ENCODE measurements at regions not wholly inside any gene's neighbourhood (a gene's known extent, or its start where the extent isn't known, plus 50 kb on each side); places are given as distances from the start of the nearest gene placed in this dataset.

DNA sequence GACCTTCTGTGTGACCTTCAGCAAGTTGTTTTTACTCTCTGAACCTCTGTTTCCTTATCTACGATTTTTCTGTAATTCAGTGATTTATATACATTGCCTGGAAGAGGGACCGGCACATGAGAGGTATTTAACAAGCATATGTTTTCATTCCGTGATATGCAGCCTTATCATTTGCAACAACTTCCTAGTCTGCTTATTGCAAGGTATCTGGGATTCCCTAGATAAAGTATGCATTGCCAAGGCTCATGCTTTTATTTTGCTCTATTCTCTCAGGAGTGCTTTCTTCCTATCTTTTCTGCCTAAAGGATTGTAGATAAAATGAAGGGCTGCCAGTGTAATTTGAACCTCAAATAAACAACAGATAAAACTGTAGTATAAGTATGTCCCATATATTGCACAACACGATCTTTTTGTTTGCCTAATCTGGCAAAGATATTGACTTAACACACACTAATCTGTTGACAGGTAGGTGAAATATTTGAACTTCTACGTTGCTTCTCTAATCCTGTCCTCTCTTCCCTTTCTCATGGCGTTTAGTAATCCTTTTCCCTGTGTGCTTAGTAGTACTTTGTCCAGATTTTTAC lies 377.2 kb upstream of the TNC start:
- TF ChIP-seq, protein P1, sequence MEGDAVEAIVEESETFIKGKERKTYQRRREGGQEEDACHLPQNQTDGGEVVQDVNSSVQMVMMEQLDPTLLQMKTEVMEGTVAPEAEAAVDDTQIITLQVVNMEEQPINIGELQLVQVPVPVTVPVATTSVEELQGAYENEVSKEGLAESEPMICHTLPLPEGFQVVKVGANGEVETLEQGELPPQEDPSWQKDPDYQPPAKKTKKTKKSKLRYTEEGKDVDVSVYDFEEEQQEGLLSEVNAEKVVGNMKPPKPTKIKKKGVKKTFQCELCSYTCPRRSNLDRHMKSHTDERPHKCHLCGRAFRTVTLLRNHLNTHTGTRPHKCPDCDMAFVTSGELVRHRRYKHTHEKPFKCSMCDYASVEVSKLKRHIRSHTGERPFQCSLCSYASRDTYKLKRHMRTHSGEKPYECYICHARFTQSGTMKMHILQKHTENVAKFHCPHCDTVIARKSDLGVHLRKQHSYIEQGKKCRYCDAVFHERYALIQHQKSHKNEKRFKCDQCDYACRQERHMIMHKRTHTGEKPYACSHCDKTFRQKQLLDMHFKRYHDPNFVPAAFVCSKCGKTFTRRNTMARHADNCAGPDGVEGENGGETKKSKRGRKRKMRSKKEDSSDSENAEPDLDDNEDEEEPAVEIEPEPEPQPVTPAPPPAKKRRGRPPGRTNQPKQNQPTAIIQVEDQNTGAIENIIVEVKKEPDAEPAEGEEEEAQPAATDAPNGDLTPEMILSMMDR (IDR thresholded peaks at IDR 0.05; ENCODE audit: low read depth, low read length), result no peak
- CTCF ChIA-PET, result no interaction called here
- DNase-seq (ENCODE audit: low read depth, low spot score), result no peak
- Histone ChIP-seq H3K4me3 (ENCODE audit: low read depth, low read length) (no peak overlapping the region), H3K27ac (ENCODE audit: low read depth, low read length) (no peak overlapping the region), H3K27me3 (ENCODE audit: control insufficient read depth, insufficient read depth, low read length) (no peaks in the 10 kb centered on the region), H3K9me3 (ENCODE audit: control insufficient read depth, insufficient read depth, low read length) (no peaks in the 10 kb centered on the region)
- POLR2A ChIA-PET, result no interaction called here

DNA sequence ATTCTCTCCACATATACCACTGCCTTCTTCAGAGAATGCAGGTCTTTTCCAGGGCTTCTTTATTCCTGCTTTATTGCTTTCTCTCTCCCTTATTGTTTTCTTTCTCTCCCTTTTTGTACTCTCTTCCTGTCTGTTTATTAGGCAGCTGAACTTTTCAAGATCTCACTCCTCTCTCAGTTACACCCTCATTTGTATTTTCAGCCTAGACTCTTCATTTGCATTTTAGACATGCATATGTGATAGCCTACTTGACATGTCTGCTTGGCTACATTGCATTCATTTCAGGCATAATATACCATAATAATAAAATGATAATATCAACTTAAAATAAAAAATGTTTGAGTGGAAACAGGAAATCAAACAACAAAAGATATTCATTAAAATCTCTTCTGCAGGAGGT lies 377.9 kb upstream of the TNC start:
- CTCF ChIA-PET, result interaction anchor here (0.5 kb wide), 1 partner anchor 481 kb away, joined by 4 read pairs; no protein-coding TSS in a partner anchor
- Histone ChIP-seq H3K27me3 (ENCODE audit: control insufficient read depth, insufficient read depth, low read length) (no peaks in the 10 kb centered on the region), H3K9me3 (ENCODE audit: control insufficient read depth, insufficient read depth, low read length) (no peaks in the 10 kb centered on the region), H3K4me3 (ENCODE audit: low read depth, low read length) (no peak overlapping the region), H3K27ac (ENCODE audit: low read depth, low read length) (no peak overlapping the region)
- TF ChIP-seq, protein P1 (IDR thresholded peaks at IDR 0.05; ENCODE audit: low read depth, low read length), result no peak
- POLR2A ChIA-PET, result no interaction called here
- no peak for DNase-seq (ENCODE audit: low read depth, low spot score)

DNA sequence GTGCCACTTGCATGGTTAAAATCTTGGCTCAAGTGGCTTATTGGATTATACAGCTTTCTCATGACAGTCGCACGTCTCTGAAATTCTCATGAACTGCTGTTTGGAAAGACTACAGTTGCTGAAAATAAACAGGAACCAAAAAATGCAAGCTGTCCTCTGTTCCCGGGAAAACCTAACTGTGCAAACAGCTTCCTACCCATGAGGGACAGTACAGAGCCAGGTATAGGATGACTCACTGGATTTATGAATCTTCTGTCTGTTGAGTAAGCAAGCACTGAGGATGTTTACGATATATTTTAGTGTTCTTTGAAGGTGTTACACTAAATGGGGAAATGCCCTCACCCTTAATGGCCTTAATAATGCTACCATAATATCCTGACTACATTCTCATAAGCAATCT lies 380.3 kb upstream of the TNC start:
- Histone ChIP-seq H3K4me3 (ENCODE audit: low read depth, low read length) (no peak overlapping the region), H3K27me3 (ENCODE audit: control insufficient read depth, insufficient read depth, low read length) (no peaks in the 10 kb centered on the region), H3K9me3 (ENCODE audit: control insufficient read depth, insufficient read depth, low read length) (no peaks in the 10 kb centered on the region), H3K27ac (ENCODE audit: low read depth, low read length) (no peak overlapping the region)
- CTCF ChIA-PET, result interaction anchor here (0.6 kb wide), 1 partner anchor 759 kb away, joined by 3 read pairs; no protein-coding TSS in a partner anchor
- no peak for DNase-seq (ENCODE audit: low read depth, low spot score)
- POLR2A ChIA-PET, result no interaction called here
- TF ChIP-seq, protein P1 (IDR thresholded peaks at IDR 0.05; ENCODE audit: low read depth, low read length), result no peak

DNA sequence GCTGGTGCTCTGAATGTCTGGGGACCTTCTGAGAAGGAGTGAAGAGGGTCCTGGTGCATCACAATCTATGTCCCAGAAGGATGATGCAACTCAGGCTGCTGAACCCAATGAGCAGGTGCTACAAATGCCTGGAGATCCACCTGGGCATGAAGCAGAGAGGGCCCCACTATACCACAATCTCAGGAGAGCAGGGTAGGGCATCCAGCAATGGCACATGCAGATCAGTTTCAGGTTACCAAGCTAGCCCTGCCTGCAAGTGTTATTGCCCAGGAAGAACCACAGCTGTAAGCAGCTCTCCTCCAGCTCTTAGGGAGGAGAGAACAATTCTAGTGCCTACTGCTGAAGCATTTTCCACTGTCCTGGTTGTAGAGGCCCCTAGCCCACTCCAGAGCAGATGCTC lies 389.2 kb upstream of the TNC start:
- ChIA-PET CTCF (interaction anchor here (1.3 kb wide), 1 partner anchor 17 kb away, joined by 3 read pairs; no protein-coding TSS in a partner anchor), POLR2A (no interaction called here)
- TF ChIP-seq, protein P1 (IDR thresholded peaks at IDR 0.05; ENCODE audit: low read depth, low read length), result no peak
- Histone ChIP-seq H3K27ac (ENCODE audit: low read depth, low read length) (no peak overlapping the region), H3K27me3 (ENCODE audit: control insufficient read depth, insufficient read depth, low read length) (no peaks in the 10 kb centered on the region), H3K9me3 (ENCODE audit: control insufficient read depth, insufficient read depth, low read length) (no peaks in the 10 kb centered on the region), H3K4me3 (ENCODE audit: low read depth, low read length) (no peak overlapping the region)
- no peak for DNase-seq (ENCODE audit: low read depth, low spot score)

DNA sequence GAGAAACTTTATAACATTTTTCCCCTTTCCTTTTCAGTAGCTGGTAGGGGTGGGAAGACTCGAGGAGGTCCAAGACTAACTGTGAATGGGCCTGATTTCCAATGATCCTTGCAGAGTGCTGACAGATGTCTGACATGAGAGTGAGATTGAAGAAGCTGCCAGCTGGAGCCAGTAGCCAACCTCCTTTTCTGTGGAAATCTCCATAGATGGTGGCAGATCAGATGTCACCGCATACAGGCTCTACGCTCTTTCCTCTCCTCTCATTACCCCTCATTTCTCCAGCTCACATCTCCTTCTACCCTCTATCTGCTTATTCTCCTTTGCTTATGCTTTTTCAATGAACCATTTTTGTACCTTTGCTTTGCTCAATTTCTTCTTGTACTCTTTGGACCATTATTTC lies 395.2 kb upstream of the TNC start:
- Histone ChIP-seq H3K27ac (ENCODE audit: low read depth, low read length) (no peak overlapping the region), H3K27me3 (ENCODE audit: control insufficient read depth, insufficient read depth, low read length) (no peaks in the 10 kb centered on the region), H3K9me3 (ENCODE audit: control insufficient read depth, insufficient read depth, low read length) (no peaks in the 10 kb centered on the region), H3K4me3 (ENCODE audit: low read depth, low read length) (no peak overlapping the region)
- TF ChIP-seq, protein P1 (IDR thresholded peaks at IDR 0.05; ENCODE audit: low read depth, low read length), result no peak
- ChIA-PET POLR2A (no interaction called here), CTCF (no interaction called here)
- no peak for DNase-seq (ENCODE audit: low read depth, low spot score)
